H1 (cell line): ENCODE measurements at regions not wholly inside any gene's neighbourhood (a gene's known extent, or its start where the extent isn't known, plus 50 kb on each side); places are given as distances from the start of the nearest gene placed in this dataset.

Experiments
- ATF3 ChIP-seq: IDR thresholded peaks from 2 replicates; pipeline ENCODE4 v1.6.1; 2011; ENCODE audit warnings: low read depth, mild to moderate bottlenecking, low read length; ENCODE audit not compliant: insufficient read depth
- BACH1 ChIP-seq: IDR thresholded peaks from 2 replicates; pipeline ENCODE4 v1.6.1; 2012; ENCODE audit warnings: low read length, improper control_type of control experiment
- BCL11A ChIP-seq, 2 experiments: IDR thresholded peaks; one replicate each; pipeline ENCODE4 v1.6.1; 2011; ENCODE audit warnings: low read depth in 2 of 2, low read length in 2 of 2, mild to moderate bottlenecking in 2 of 2
- CBX8 ChIP-seq: fragments of 300-800, 300-1000 bp; sonication (generic); IDR thresholded peaks from 2 replicates; pipeline ENCODE4 v1.7.1; 2016; ENCODE audit warnings: low read depth, low read length, borderline replicate concordance
- CTBP2 ChIP-seq: IDR thresholded peaks from 2 replicates; pipeline ENCODE4 v1.7.0; 2011; ENCODE audit warnings: borderline replicate concordance, mild to moderate bottlenecking, moderate library complexity, mixed read lengths, low read length; ENCODE audit not compliant: insufficient read depth, insufficient read length
- EGR1 ChIP-seq: IDR thresholded peaks from 2 replicates; pipeline ENCODE4 v1.6.1; 2011; ENCODE audit warnings: low read depth, low read length, borderline replicate concordance
- GTF2F1 ChIP-seq: IDR thresholded peaks from 2 replicates; pipeline ENCODE4 v1.6.1; 2012; ENCODE audit warnings: low read depth, low read length, improper control_type of control experiment, borderline replicate concordance
- HDAC6 ChIP-seq: IDR thresholded peaks from one replicate; pipeline ENCODE4 v1.7.1; 2012; ENCODE audit warnings: low read depth, mild to moderate bottlenecking, inconsistent platforms, low read length, moderate library complexity
- JUND ChIP-seq: IDR thresholded peaks from 2 replicates; pipeline ENCODE4 v1.6.1; 2011; ENCODE audit warnings: mild to moderate bottlenecking, improper control_type of control experiment, low read length
- KDM4A ChIP-seq: IDR thresholded peaks from one replicate; pipeline ENCODE4 v1.7.1; 2012; ENCODE audit warnings: low read depth, mild to moderate bottlenecking, moderate library complexity, low read length, inconsistent platforms; ENCODE audit not compliant: severe bottlenecking
- KDM5A ChIP-seq: fragments of 200-600 bp; IDR thresholded peaks from 2 replicates; pipeline ENCODE4 v1.7.1; 2012; ENCODE audit warnings: mild to moderate bottlenecking, low read length, inconsistent platforms, mixed read lengths
- POLR2AphosphoS5 ChIP-seq: IDR thresholded peaks from 2 replicates; pipeline ENCODE4 v1.6.1; 2011; ENCODE audit warnings: low read depth, low read length
- RFX5 ChIP-seq: IDR thresholded peaks from 2 replicates; pipeline ENCODE4 v1.6.1; 2011; ENCODE audit warnings: low read depth, low read length, improper control_type of control experiment, borderline replicate concordance
- RNF2 ChIP-seq: fragments of 200-900, 300-1000 bp; sonication (generic); IDR thresholded peaks from 2 replicates; pipeline ENCODE4 v1.7.1; 2016; ENCODE audit warnings: borderline replicate concordance, low read depth, mild to moderate bottlenecking, antibody characterized with exemption, low read length; ENCODE audit not compliant: poor library complexity, severe bottlenecking; ENCODE audit errors: missing control alignments
- SRF ChIP-seq: IDR thresholded peaks from 2 replicates; pipeline ENCODE4 v1.6.1; 2011; ENCODE audit warnings: mild to moderate bottlenecking, low read depth, low read length, moderate library complexity
- TAF7 ChIP-seq: optimal IDR thresholded peaks from 2 replicates; pipeline ENCODE3; 2011; ENCODE audit warnings: low read depth, mild to moderate bottlenecking, inconsistent platforms, low read length, moderate library complexity, borderline replicate concordance

- TF ChIP-seq RFX5 = no peak
- TF ChIP-seq ATF3 = no peak
- TF ChIP-seq KDM5A = no peak
- no peak for TF ChIP-seq TAF7
- TF ChIP-seq EGR1 = no peak
- TF ChIP-seq RNF2 = no peak
- no peak for TF ChIP-seq KDM4A
- no peak for TF ChIP-seq SRF
- no peak for TF ChIP-seq BCL11A (IDR thresholded peaks at IDR 0.05; ENCODE audit: low read depth in 2 of 2, low read length in 2 of 2)
- no peak for TF ChIP-seq JUND
- TF ChIP-seq POLR2AphosphoS5 = no peak
- TF ChIP-seq CBX8 = no peak
- TF ChIP-seq CTBP2 = no peak
- TF ChIP-seq BACH1 = no peak
- TF ChIP-seq HDAC6 = no peak
- no peak for TF ChIP-seq GTF2F1
- TF ChIP-seq, all 59 proteins: peak for 0
These were observed 74.3 kb upstream of the NPY2R start (continued) for GRCh38 chr4:155134136-155134535.
